HCT116 (cell line): ENCODE measurements at regions not wholly inside any gene's neighbourhood (a gene's known extent, or its start where the extent isn't known, plus 50 kb on each side); places are given as distances from the start of the nearest gene placed in this dataset.

Experiments used
- ATAC-seq: fragments of 200-7000 bp; cut with Tn5 transposase; 2 replicates; pipeline ENCODE4 v1.9.1; 2020; ENCODE audit warnings: mild to moderate bottlenecking, moderate library complexity
- BruUV-seq: library from RNA; stranded (reverse); fragments of 400-500 nt; replicated peaks from 2 replicates; lab custom pipeline; 2021; lab: Mats Ljungman, UMichigan
- CTCF ChIA-PET: fragments of 300-600 bp; sonication (Branson Sonifier 250); formaldehyde crosslinking; loops from one replicate; lab custom pipeline; 2021; ENCODE audit warnings: antibody characterized with exemption; lab: Charles Lee
- POLR2A ChIA-PET: fragments of 300-600, 350-600 bp; sonication (Branson Sonifier 250); formaldehyde crosslinking; loops from one replicate; lab custom pipeline; 2021; ENCODE audit warnings: antibody characterized with exemption; lab: Charles Lee
- RAD21 ChIA-PET, 2 experiments: fragments of 300-600 bp; sonication (Branson Sonifier 250); formaldehyde crosslinking; loops; one replicate each; lab custom pipeline; 2023; ENCODE audit warnings: low total read pairs in 2 of 2; ENCODE audit not compliant: uncharacterized antibody in 2 of 2, unreplicated experiment in 2 of 2, low non-redundant PET in 1 of 2; lab: Charles Lee
- DNase-seq: peaks from one replicate; pipeline ENCODE4 v3.0.0-alpha.2; 2010; ENCODE audit warnings: low read depth, low spot score
- H2AFZ ChIP-seq: fragments of 200-600 bp; shearing (Covaris generic), sonication (generic); 2 replicates; pipeline ENCODE4 v1.6.1; 2017; ENCODE audit warnings: low read depth, mixed run types, mixed read lengths, antibody characterized with exemption, low read length; ENCODE audit not compliant: poor library complexity, severe bottlenecking
- H3K27ac ChIP-seq: 2 replicates; pipeline ENCODE4 v1.5.1; 2012; ENCODE audit warnings: low read depth, low read length
- H3K27me3 ChIP-seq: fragments of 200-600 bp; sonication (generic); 2 replicates; pipeline ENCODE4 v1.6.1; 2016; ENCODE audit warnings: mixed run types, low read length, mixed read lengths; ENCODE audit not compliant: insufficient read depth
- H3K36me3 ChIP-seq, 2 experiments: fragments of 200-500 bp in 1 of 2; fragments of 200-600 bp in 1 of 2; sonication (Bioruptor generic) in 1 of 2; sonication (generic) in 1 of 2; 2 replicates each; pipeline versions ENCODE4 v1.5.1 to v1.6.1; 2014 to 2016; ENCODE audit warnings: low read length in 2 of 2, inconsistent platforms in 1 of 2, mixed read lengths in 1 of 2, mixed run types in 1 of 2; ENCODE audit not compliant: insufficient read depth in 2 of 2, control insufficient read depth in 1 of 2
- H3K4me1 ChIP-seq, 2 experiments: fragments of 200-600 bp in 1 of 2; sonication (generic) in 1 of 2; 2 replicates each; pipeline versions ENCODE4 v1.5.1 to v1.6.1; 2012 to 2017; ENCODE audit warnings: low read length in 2 of 2, inconsistent platforms in 1 of 2, mild to moderate bottlenecking in 1 of 2, mixed read lengths in 1 of 2, mixed run types in 1 of 2, moderate library complexity in 1 of 2; ENCODE audit not compliant: insufficient read depth in 2 of 2, control insufficient read depth in 1 of 2
- H3K4me2 ChIP-seq: fragments of 200-600 bp; sonication (generic); 2 replicates; pipeline ENCODE4 v1.6.1; 2017; ENCODE audit warnings: mixed run types, low read length, mixed read lengths
- H3K4me3 ChIP-seq, 2 experiments: fragments of 200-600 bp in 1 of 2; sonication (generic) in 1 of 2; replicated peaks in 1 of 2; 2 replicates each; pipeline ENCODE4 v1.5.1; 2011 to 2016; ENCODE audit warnings: low read length in 2 of 2, control low read depth in 1 of 2, low read depth in 1 of 2, mild to moderate bottlenecking in 1 of 2, mixed read lengths in 1 of 2, mixed run types in 1 of 2
- H3K79me2 ChIP-seq: fragments of 200-600 bp; sonication (generic); 2 replicates; pipeline ENCODE4 v1.6.1; 2017; ENCODE audit warnings: mild to moderate bottlenecking, mixed run types, low read length, moderate library complexity, mixed read lengths; ENCODE audit not compliant: insufficient read depth
- H3K9ac ChIP-seq: fragments of 200-600 bp; sonication (generic); 2 replicates; pipeline ENCODE4 v1.6.1; 2016; ENCODE audit warnings: low read length, mixed read lengths
- H3K9me2 ChIP-seq: fragments of 200-600 bp; sonication (generic), shearing (Covaris generic); 2 replicates; pipeline ENCODE4 v1.6.1; 2017; ENCODE audit warnings: mixed run types, mild to moderate bottlenecking, moderate library complexity; ENCODE audit not compliant: insufficient read depth
- H3K9me3 ChIP-seq, 2 experiments: fragments of 200-500 bp in 1 of 2; fragments of 200-600 bp in 1 of 2; sonication (Bioruptor generic) in 1 of 2; sonication (generic) in 1 of 2; 2 replicates each; pipeline ENCODE4 v1.6.1; 2014 to 2017; ENCODE audit warnings: low read length in 2 of 2, mixed read lengths in 2 of 2, inconsistent platforms in 1 of 2, low read depth in 1 of 2, mild to moderate bottlenecking in 1 of 2, mixed run types in 1 of 2, moderate library complexity in 1 of 2; ENCODE audit not compliant: control insufficient read depth in 1 of 2, insufficient read depth in 1 of 2
- H4K20me1 ChIP-seq: fragments of 200-600 bp; sonication (generic), shearing (Covaris generic); 2 replicates; pipeline ENCODE4 v1.6.1; 2017; ENCODE audit warnings: mixed run types, mild to moderate bottlenecking, moderate library complexity; ENCODE audit not compliant: insufficient read depth
- CEBPB ChIP-seq: IDR thresholded peaks from 2 replicates; pipeline ENCODE4 v1.6.1; 2012; ENCODE audit warnings: low read depth
- CTCF ChIP-seq, 3 experiments: fragments of 200-600 bp in 1 of 3; sonication (generic) in 1 of 3; IDR thresholded peaks in 2 of 3; conservative IDR thresholded peaks in 1 of 3; 2 replicates each; pipeline ENCODE4 v1.5.1; 2012 to 2017; ENCODE audit warnings: low read depth in 2 of 3, low read length in 2 of 3, antibody characterized with exemption in 1 of 3, borderline replicate concordance in 1 of 3, control low read depth in 1 of 3, mild to moderate bottlenecking in 1 of 3, mixed read lengths in 1 of 3, mixed run types in 1 of 3, moderate library complexity in 1 of 3; ENCODE audit not compliant: insufficient read depth in 1 of 3
- ELF1 ChIP-seq: IDR thresholded peaks from 2 replicates; pipeline ENCODE4 v1.6.1; 2012; ENCODE audit warnings: low read depth, borderline replicate concordance
- EZH2 ChIP-seq: fragments of 200-600 bp; sonication (generic); IDR thresholded peaks from 2 replicates; pipeline ENCODE4 v1.6.1; 2017; ENCODE audit warnings: antibody characterized with exemption, mixed run types
- EZH2phosphoT487 ChIP-seq: fragments of 200-600 bp; IDR thresholded peaks from 2 replicates; pipeline ENCODE4 v1.6.1; 2018; ENCODE audit warnings: antibody characterized with exemption, borderline replicate concordance
- JUND ChIP-seq: IDR thresholded peaks from 2 replicates; pipeline ENCODE4 v1.6.1; 2012
- POLR2A ChIP-seq: IDR thresholded peaks from 2 replicates; pipeline ENCODE4 v1.7.0; 2011; ENCODE audit warnings: borderline replicate concordance; ENCODE audit not compliant: insufficient read depth, insufficient read length; ENCODE audit errors: extremely low read depth
- POLR2AphosphoS5 ChIP-seq: IDR thresholded peaks from 2 replicates; pipeline ENCODE4 v1.6.1; 2011; ENCODE audit warnings: mild to moderate bottlenecking, low read depth, low read length, moderate library complexity
- SIN3A ChIP-seq: IDR thresholded peaks from 2 replicates; pipeline ENCODE4 v1.6.1; 2012; ENCODE audit warnings: low read depth
- SRF ChIP-seq: IDR thresholded peaks from 2 replicates; pipeline ENCODE4 v1.6.1; 2012; ENCODE audit warnings: low read depth
- TCF7L2 ChIP-seq: IDR thresholded peaks from 2 replicates; pipeline ENCODE4 v1.7.0; 2011; ENCODE audit warnings: borderline replicate concordance, inconsistent platforms; ENCODE audit not compliant: insufficient read depth, insufficient read length; ENCODE audit errors: extremely low read depth
- YY1 ChIP-seq: IDR thresholded peaks from 2 replicates; pipeline ENCODE4 v1.6.1; 2011; ENCODE audit warnings: low read length, low read depth, moderate library complexity, mild to moderate bottlenecking; ENCODE audit not compliant: insufficient replicate concordance; ENCODE audit errors: extremely low read depth
- ZFX ChIP-seq: fragments of 450-650 bp; IDR thresholded peaks from 2 replicates; pipeline ENCODE4 v1.6.1; 2017
- intact Hi-C: fragments of 100-400 bp; cut with micrococcal nuclease; formaldehyde crosslinking; loops from 2 replicates; pipeline ENCODE4 v1.10.0; 2022
- TF ChIP-seq, protein P1 (sequence below): IDR thresholded peaks from 2 replicates; pipeline ENCODE4 v1.6.1; 2012
- TF ChIP-seq, protein P2 (sequence below): IDR thresholded peaks from 2 replicates; pipeline ENCODE4 v1.6.1; 2012

GRCh38 chr9:86563350-86563749 lies 209.1 kb upstream of the TUT7 start:
- Histone ChIP-seq H3K4me2 (no peak overlapping the region), H3K27ac (no peak overlapping the region)

More at GRCh38 chr9:86563350-86563749, 209.1 kb upstream of the TUT7 start:
- RAD21 ChIA-PET, result no interaction called here
- BruUV-seq, result no TSS peak
- ATAC-seq, result no peak
- Histone ChIP-seq H3K79me2 (no peaks in the 10 kb centered on the region), H3K36me3 (no peaks in the 10 kb centered on the region), H4K20me1 (no peaks in the 10 kb centered on the region), H2AFZ (no peak overlapping the region), H3K4me1 (no peaks in the 10 kb centered on the region), H3K9ac (no peak overlapping the region), H3K4me3 (no peak overlapping the region), H3K27me3 (peaks cover 51% of the 10 kb centered on the region), H3K9me3 (no peaks in the 10 kb centered on the region), H3K9me2 (no peaks in the 10 kb centered on the region)
- no peak for DNase-seq
- intact Hi-C loops, result no loop called here
- TF ChIP-seq, protein P1, sequence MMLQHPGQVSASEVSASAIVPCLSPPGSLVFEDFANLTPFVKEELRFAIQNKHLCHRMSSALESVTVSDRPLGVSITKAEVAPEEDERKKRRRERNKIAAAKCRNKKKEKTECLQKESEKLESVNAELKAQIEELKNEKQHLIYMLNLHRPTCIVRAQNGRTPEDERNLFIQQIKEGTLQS, result no peak
- no peak for TF ChIP-seq ZFX
- no peak for TF ChIP-seq EZH2phosphoT487
- no peak for TF ChIP-seq JUND
- no peak for TF ChIP-seq SIN3A
- TF ChIP-seq POLR2AphosphoS5, result no peak
- TF ChIP-seq POLR2A, result no peak
- no peak for TF ChIP-seq YY1
- TF ChIP-seq EZH2, result no peak
- TF ChIP-seq, protein P2, sequence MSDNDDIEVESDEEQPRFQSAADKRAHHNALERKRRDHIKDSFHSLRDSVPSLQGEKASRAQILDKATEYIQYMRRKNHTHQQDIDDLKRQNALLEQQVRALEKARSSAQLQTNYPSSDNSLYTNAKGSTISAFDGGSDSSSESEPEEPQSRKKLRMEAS, result no peak
- TF ChIP-seq CEBPB, result no peak
- TF ChIP-seq TCF7L2, result no peak
- TF ChIP-seq CTCF (IDR thresholded peaks at IDR 0.05 in 2 of 3, conservative IDR thresholded peaks at IDR 0.05 in 1 of 3; ENCODE audit: borderline replicate concordance in 1 of 3, insufficient read depth in 1 of 3, low read depth in 2 of 3, low read length in 2 of 3), result no peak
- no peak for TF ChIP-seq SRF
- TF ChIP-seq ELF1, result no peak
- CTCF ChIA-PET, result no interaction called here
- POLR2A ChIA-PET, result no interaction called here
